Epithelial cell of prostate (primary cell): ENCODE measurements at regions not wholly inside any gene's neighbourhood (a gene's known extent, or its start where the extent isn't known, plus 50 kb on each side); places are given as distances from the start of the nearest gene placed in this dataset.

Source experiments
- DNase-seq: peaks from one replicate; pipeline ENCODE4 v3.0.0-alpha.2; 2011; ENCODE audit warnings: low read depth, low spot score
- H3K27ac ChIP-seq: fragments of 450-650 bp; 2 replicates; pipeline ENCODE4 v1.5.1; 2017; ENCODE audit warnings: mild to moderate bottlenecking

GRCh38 chr5:174589599-174589998 lies 134.8 kb upstream of the MSX2 start:
- H3K27ac ChIP-seq: no peak overlapping the region
- DNase-seq: no peak

- no peak overlapping the region for H3K27ac ChIP-seq
- no peak for DNase-seq
Observed at GRCh38 chr5:174590820-174591219, 133.6 kb upstream of the MSX2 start.

DNA sequence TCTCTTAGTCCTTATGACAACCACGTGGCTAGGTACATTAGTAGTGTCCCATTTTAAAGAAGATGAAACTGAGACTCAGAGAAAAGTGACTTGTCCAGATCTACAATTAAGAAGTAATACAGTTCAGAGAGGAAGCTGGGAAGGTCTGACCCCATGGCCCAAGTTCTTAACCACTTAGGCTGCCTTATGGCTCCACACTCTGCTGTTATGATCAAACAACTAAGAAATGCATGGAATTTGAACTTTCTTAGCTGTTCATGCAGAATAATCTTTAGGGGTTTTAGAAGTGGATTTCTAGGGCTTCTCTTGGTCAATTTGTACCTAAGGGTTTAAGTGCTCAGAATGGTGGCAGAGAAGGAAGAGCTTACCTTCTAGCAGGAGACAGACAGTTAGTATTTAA lies 128.0 kb upstream of the MSX2 start:
- no peak for DNase-seq
- no peak overlapping the region for H3K27ac ChIP-seq

DNA sequence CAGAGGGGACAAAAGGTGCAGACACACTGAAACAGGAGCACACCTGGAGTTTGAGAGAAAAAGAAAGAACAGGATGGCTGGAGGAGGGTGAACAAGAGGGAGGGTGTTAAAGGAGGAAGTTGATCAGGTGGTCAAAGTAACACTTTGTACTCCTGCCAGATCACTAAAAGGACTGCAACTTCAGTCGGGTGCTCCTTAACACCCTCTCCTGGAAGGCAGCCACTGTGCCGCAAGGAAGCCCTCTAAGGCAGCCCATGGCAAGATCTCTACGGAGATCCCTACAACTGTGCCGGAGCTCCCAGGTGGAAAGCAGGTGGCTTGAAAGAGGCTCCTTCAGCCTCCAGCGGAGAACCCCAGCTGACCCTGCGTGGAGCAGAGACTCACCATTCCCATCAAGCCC lies 124.4 kb upstream of the MSX2 start:
- no peak for DNase-seq
- H3K27ac ChIP-seq: no peak overlapping the region

- peak overlapping the region; percentile 76 for H3K27ac ChIP-seq
- DNase-seq: no peak
Observed at GRCh38 chr5:174601946-174602345, 122.4 kb upstream of the MSX2 start.

GRCh38 chr5:174606153-174606552 lies 118.2 kb upstream of the MSX2 start:
- no peak for DNase-seq

DNA sequence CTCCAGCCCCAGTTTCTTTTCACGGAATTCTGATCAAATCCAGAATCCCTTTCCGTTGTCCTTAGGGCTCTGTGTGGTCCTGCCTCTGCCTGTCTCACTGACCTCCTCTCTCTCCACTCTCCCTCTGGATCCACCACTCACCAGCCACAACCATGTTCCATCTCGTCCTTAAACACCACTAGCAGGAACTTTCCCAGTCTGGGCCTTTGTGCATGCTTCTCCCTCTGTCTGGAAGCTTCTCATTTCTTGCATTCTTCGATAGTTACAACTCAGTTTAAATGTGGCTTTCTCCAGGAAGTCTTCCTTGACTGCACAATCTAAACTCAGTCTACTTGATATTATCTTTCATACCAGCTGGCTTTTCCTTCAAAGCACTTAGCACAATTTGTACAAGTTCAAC lies 117.7 kb upstream of the MSX2 start:
- H3K27ac ChIP-seq: no peak overlapping the region
- no peak for DNase-seq

More at GRCh38 chr5:174606153-174606552, 118.2 kb upstream of the MSX2 start:
- no peak overlapping the region for H3K27ac ChIP-seq

- no peak overlapping the region for H3K27ac ChIP-seq
- no peak for DNase-seq
Observed at GRCh38 chr5:174607205-174607604, 117.2 kb upstream of the MSX2 start.

- no peak for DNase-seq
- peak overlapping the region; percentile 68 for H3K27ac ChIP-seq
Observed at GRCh38 chr5:174607916-174608315, 116.5 kb upstream of the MSX2 start.

- H3K27ac ChIP-seq: peak overlapping the region; percentile 68
- no peak for DNase-seq
Observed at GRCh38 chr5:174608631-174609097, 115.7 kb upstream of the MSX2 start.

GRCh38 chr5:174609116-174609515 lies 115.3 kb upstream of the MSX2 start:
- no peak for DNase-seq
- peak overlapping the region; percentile 68 for H3K27ac ChIP-seq

DNA sequence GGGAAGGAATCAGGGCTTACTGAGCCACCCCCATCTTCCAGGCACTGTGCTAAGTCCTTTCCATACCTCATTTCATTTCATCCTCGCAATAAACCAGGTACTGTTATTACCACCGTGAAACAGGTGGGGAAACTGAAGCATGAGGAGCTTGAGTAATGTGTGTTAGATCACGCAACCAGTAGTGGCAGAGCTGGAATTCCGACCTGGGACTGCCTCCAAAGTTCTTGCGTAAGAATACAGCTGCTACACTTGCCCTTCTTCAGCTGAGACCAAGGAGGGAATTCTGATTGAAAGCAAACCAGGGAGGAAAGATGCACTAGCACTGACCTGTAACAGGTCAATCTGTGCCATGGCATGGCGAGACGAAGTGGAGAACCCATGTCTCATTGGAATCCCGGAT lies 113.4 kb upstream of the MSX2 start:
- H3K27ac ChIP-seq: no peak overlapping the region
- no peak for DNase-seq

GRCh38 chr5:174612686-174613085 lies 111.7 kb upstream of the MSX2 start:
- no peak overlapping the region for H3K27ac ChIP-seq
- DNase-seq: no peak

DNA sequence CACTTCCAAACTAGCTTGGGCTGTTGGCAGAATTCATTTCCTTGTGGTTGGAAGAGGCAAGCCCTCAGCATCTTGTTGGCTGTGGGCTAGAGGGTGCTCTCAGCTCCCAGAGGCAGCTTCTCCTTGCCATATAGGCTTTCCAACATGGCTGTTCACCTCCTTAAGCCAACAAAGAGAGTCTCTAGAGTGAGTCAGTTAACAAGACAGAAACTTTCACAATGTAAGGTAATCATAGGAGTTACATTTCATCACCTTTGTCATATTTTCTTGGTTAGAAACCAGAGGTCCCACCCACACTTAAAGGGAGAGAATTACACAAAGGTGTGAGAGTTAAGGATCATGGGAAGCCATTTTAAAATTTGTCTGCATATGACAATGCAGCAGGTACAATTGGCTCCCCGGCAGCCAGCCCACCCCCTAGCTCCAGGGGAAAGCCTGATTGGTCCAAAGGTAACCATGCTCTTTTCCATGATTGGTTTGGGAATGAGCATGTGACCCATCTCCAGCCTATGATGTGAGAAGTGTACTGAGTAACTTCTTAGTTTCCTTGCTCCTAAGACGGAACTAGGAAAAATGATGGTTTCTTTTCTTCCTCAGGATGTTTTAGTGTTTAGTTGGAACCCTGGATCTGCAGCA lies 109.8 kb upstream of the MSX2 start:
- DNase-seq: no peak
- H3K27ac ChIP-seq: peak overlapping the region; percentile 50

GRCh38 chr5:174616036-174616435 lies 108.3 kb upstream of the MSX2 start:
- no peak overlapping the region for H3K27ac ChIP-seq
- no peak for DNase-seq

DNA sequence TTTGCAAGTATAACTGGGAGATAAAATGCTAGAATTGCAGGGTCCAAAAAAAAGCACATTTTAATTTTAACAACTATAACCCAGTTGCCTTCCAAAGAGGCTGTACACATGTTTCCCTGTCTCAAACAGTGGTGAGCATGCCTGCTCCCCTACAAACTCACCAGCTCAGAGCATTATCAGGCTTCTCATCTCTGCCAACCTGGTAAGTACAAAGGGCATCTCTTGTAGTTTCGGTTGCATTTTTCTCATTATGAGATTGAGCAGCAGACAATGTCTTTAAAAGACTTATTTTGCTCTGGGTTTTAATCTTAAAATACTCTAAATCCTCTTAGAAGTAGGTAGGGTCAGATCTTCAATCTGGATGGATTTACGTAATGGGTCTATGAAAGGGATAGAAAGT lies 107.1 kb upstream of the MSX2 start:
- DNase-seq: no peak
- H3K27ac ChIP-seq: no peak overlapping the region

GRCh38 chr5:174617910-174618309 lies 106.5 kb upstream of the MSX2 start:
- DNase-seq: no peak
- no peak overlapping the region for H3K27ac ChIP-seq

GRCh38 chr5:174618589-174618988 lies 105.8 kb upstream of the MSX2 start:
- no peak overlapping the region for H3K27ac ChIP-seq
- DNase-seq: no peak

GRCh38 chr5:174622067-174622466 lies 102.3 kb upstream of the MSX2 start:
- H3K27ac ChIP-seq: no peak overlapping the region

GRCh38 chr5:174623018-174623417 lies 101.4 kb upstream of the MSX2 start:
- no peak overlapping the region for H3K27ac ChIP-seq
- no peak for DNase-seq

More at GRCh38 chr5:174622067-174622466, 102.3 kb upstream of the MSX2 start:
- no peak for DNase-seq

DNA sequence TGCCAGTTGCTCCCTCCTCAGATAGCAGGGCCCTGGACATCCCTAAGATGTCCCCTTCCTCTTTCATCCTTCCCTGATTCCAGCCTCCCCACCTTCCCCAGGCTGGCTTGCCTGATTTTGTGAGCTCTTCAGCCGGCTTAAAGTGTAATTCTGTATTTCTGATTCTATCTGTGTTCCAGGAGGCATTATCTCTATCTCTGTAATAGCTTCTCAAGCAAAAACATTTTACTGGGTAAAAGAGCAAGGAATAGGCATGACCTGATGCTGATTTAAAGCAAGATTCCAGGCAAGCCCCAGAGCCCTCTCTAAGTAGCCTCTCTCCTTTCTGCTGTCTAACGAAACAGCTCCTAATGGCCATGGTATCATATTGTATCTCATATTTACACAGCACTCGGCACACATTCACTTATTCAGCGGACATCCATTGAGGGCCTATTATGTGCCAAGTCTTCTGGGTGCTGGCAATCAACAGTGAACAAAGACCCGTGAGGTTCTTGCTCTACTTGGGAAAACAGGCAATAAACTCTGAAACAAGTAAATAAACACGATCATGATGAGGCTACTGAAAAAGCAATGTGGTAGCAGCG lies 100.9 kb upstream of the MSX2 start:
- no peak overlapping the region for H3K27ac ChIP-seq
- DNase-seq: no peak
